Breast epithelium (tissue), 4 donors: ENCODE measurements at regions not wholly inside any gene's neighbourhood (a gene's known extent, or its start where the extent isn't known, plus 50 kb on each side); places are given as distances from the start of the nearest gene placed in this dataset.

Source experiments
- DNase-seq, 2 donors: peaks; one replicate each; pipeline ENCODE4 v3.0.0-alpha.2; 2019; ENCODE audit warnings: low spot score in 2 of 2
- H3K27ac ChIP-seq, 2 donors: fragments of 200-600 bp; sonication (generic) in 1 of 2; one replicate each; pipeline ENCODE4 v1.5.1; 2016 to 2019; ENCODE audit warnings: mild to moderate bottlenecking in 1 of 2
- H3K27me3 ChIP-seq, 2 donors: fragments of 200-600 bp; sonication (generic) in 1 of 2; one replicate each; pipeline versions ENCODE4 v1.5.1 to v1.6.0; 2017 to 2019; ENCODE audit warnings: control low read depth in 1 of 2, mild to moderate bottlenecking in 1 of 2
- H3K36me3 ChIP-seq: fragments of 200-600 bp; one replicate; pipeline ENCODE4 v1.5.1; 2019
- H3K4me1 ChIP-seq, 2 donors: fragments of 200-600 bp; sonication (generic); one replicate each; pipeline ENCODE4 v1.5.1; 2016 to 2019; ENCODE audit warnings: control low read depth in 1 of 2
- H3K4me3 ChIP-seq, 3 donors: fragments of 200-600 bp; sonication (generic); 1 replicate in 2 of 3; 2 replicates in 1 of 3; pipeline ENCODE4 v1.5.1; 2016 to 2019; ENCODE audit warnings: mild to moderate bottlenecking in 3 of 3, moderate library complexity in 2 of 3
- H3K9me3 ChIP-seq, 2 donors: fragments of 200-600 bp; sonication (generic) in 1 of 2; one replicate each; pipeline ENCODE4 v1.5.1; 2016 to 2019; ENCODE audit warnings: control low read depth in 1 of 2
- POLR2A ChIP-seq: fragments of 450-650 bp; IDR thresholded peaks from one replicate; pipeline ENCODE4 v1.6.1; 2016; ENCODE audit warnings: antibody characterized with exemption, mild to moderate bottlenecking, moderate library complexity
- POLR2AphosphoS5 ChIP-seq, 3 donors: sonication (generic); formaldehyde crosslinking; IDR thresholded peaks; one replicate each; pipeline ENCODE4 v1.6.1; 2017; ENCODE audit warnings: antibody characterized with exemption in 3 of 3
- intact Hi-C: fragments of 100-400 bp; cut with DNase I; formaldehyde crosslinking; loops from one replicate; pipeline ENCODE4 v1.15.1; 2023; ENCODE audit warnings: low total_unique reads
- TF ChIP-seq, protein P1 (sequence below), 3 donors: fragments of 450-650 bp; IDR thresholded peaks; one replicate each; pipeline ENCODE4 v1.5.1; 2016 to 2017; ENCODE audit warnings: antibody characterized with exemption in 3 of 3, mild to moderate bottlenecking in 3 of 3, moderate library complexity in 3 of 3

DNA sequence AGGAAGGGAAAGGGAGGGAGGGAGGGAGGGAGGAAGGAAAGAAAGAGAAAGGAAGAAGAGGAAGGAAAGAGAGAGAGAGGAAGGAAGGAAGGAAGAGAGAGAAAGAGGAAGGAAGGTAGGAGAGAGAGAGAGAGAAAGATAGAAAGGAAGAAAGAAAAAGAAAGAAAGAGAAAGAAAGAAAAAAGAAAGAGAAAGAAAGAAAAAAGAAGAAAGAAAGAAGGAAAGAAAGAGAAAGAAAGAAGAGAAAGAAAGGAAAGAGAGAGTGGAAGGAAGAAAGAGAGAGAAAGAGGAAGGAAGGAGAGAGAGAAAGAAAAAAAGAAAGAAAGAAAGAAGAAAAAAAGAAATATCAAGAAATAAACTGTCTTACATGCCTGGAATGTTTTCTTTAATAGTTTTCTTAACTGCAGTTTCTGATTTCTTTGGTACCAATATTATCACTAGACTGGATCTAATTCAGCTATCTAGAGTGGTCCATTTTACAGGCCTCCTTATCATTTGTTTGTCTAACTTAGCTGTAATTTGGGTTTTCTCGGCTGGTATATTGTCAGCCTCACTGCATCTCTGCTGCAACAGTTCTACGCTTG, 59.6 kb upstream of the MBOAT2 start:
- Histone ChIP-seq H3K4me3 (no peak overlapping the region), H3K27me3 (no peaks in the 10 kb centered on the region), H3K27ac (no peak overlapping the region), H3K36me3 (no peaks in the 10 kb centered on the region), H3K4me1 (no peaks in the 10 kb centered on the region), H3K9me3 (peaks cover 18 to 27% of the 10 kb centered on the region in 2 donors)
- intact Hi-C loops = no loop called here
- TF ChIP-seq POLR2AphosphoS5 (IDR thresholded peaks at IDR 0.05) (no peak), POLR2A (no peak)
- TF ChIP-seq, protein P1, sequence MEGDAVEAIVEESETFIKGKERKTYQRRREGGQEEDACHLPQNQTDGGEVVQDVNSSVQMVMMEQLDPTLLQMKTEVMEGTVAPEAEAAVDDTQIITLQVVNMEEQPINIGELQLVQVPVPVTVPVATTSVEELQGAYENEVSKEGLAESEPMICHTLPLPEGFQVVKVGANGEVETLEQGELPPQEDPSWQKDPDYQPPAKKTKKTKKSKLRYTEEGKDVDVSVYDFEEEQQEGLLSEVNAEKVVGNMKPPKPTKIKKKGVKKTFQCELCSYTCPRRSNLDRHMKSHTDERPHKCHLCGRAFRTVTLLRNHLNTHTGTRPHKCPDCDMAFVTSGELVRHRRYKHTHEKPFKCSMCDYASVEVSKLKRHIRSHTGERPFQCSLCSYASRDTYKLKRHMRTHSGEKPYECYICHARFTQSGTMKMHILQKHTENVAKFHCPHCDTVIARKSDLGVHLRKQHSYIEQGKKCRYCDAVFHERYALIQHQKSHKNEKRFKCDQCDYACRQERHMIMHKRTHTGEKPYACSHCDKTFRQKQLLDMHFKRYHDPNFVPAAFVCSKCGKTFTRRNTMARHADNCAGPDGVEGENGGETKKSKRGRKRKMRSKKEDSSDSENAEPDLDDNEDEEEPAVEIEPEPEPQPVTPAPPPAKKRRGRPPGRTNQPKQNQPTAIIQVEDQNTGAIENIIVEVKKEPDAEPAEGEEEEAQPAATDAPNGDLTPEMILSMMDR (IDR thresholded peaks at IDR 0.05) = no peak
- no peak for DNase-seq

DNA sequence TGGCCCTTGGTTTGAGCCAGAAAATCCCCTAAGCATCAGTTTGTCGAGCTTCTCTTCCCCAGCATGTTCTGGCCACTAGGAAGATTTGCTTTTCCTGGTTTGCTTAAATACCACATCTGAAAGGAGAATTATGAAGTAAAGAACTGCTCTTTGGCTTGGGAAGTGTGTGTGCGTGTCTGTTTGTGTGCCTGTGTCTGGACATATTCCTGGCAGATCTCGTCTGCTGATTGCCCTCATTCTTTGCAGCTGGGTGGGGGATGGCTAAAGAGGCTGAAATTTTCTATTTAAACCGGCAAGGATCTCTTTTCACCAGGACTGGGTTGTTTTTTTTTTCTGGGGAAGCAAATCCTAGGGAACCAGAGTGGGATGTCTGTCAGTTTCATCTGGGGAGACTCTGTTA, 57.3 kb upstream of the MBOAT2 start:
- Histone ChIP-seq H3K27ac (no peak overlapping the region), H3K4me3 (no peak overlapping the region), H3K36me3 (no peaks in the 10 kb centered on the region), H3K4me1 (no peaks in the 10 kb centered on the region), H3K27me3 (no peaks in the 10 kb centered on the region), H3K9me3 (peaks cover 11 to 13% of the 10 kb centered on the region in 2 donors)
- TF ChIP-seq POLR2AphosphoS5 (IDR thresholded peaks at IDR 0.05) = no peak
- TF ChIP-seq, protein P1 (IDR thresholded peaks at IDR 0.05) = no peak
- TF ChIP-seq POLR2A = no peak
- intact Hi-C loops = no loop called here
- no peak for DNase-seq

DNA sequence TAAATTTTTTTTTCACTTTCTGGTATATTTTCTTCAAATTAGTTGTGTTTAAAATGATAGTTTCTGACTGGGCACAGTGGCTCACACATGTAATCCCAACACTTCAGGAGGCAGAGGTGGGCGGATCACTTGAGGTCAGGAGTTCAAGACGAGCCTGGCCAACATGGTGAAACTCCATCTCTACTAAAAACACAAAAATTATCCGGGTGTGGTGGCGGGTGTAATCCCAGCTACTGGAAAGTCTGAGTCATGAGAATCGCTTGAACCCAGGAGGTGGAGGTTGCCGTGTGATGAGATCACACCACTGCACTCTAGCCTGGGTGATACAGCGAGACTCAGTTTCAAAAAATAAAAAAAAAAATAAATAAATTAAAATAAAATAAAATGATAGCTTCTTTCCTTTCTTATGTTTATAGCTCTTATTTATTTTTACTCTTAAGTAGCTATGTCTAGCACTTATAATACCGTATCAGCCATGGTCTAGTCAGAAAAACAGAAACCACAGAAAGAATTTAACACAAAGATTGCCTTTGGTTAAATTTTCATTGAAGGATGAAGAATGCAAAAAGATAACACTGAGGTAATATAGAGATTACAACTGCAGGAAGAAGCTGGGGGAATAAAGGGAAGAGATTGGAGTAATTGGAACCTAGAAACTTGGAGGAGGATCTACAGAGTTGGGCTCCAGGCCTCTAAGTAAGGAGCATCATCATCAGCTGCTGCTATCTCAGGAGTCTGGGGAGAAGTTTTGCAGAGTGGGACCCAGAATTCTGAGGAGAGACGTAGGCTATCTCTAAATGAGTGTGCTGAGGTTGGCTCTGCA, 54.7 kb upstream of the MBOAT2 start:
- TF ChIP-seq, protein P1 (IDR thresholded peaks at IDR 0.05) = no peak
- no peak for TF ChIP-seq POLR2AphosphoS5 (IDR thresholded peaks at IDR 0.05)
- no peak for TF ChIP-seq POLR2A
- Histone ChIP-seq H3K27ac (no peak overlapping the region), H3K9me3 (no peaks in the 10 kb centered on the region), H3K4me1 (no peaks in the 10 kb centered on the region), H3K4me3 (no peak overlapping the region), H3K27me3 (no peaks in the 10 kb centered on the region), H3K36me3 (no peaks in the 10 kb centered on the region)
- no peak for DNase-seq
- intact Hi-C loops = no loop called here

DNA sequence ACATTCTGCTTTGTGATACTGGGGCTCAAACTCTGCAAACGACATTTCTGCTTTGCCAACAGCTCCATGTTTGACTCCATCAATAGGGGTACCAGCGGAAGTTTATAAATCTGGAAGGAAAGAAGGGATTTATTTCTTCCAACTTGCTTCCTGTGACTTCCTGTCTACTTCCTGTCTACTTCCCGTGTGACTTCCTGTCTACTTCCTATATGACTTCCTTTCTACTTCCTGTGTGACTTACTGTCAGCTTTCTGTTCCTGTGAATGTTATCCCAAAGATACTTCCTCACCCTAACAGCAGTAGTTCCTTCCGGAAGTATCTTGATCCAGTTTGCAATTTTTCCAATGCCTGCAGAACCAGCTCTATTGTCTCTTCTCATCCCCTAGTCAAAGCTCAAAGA, 52.0 kb upstream of the MBOAT2 start:
- H3K36me3 ChIP-seq = no peaks in the 10 kb centered on the region
- TF ChIP-seq POLR2A = no peak
- no peak for TF ChIP-seq POLR2AphosphoS5 (IDR thresholded peaks at IDR 0.05)
- TF ChIP-seq, protein P1 (IDR thresholded peaks at IDR 0.05) = no peak
- no peak for DNase-seq
- no peaks in the 10 kb centered on the region for H3K9me3 ChIP-seq
- H3K4me1 ChIP-seq = no peaks in the 10 kb centered on the region
- no peaks in the 10 kb centered on the region for H3K27me3 ChIP-seq
- H3K4me3 ChIP-seq = no peak overlapping the region
- intact Hi-C loops = no loop called here
- H3K27ac ChIP-seq = no peak overlapping the region

DNA sequence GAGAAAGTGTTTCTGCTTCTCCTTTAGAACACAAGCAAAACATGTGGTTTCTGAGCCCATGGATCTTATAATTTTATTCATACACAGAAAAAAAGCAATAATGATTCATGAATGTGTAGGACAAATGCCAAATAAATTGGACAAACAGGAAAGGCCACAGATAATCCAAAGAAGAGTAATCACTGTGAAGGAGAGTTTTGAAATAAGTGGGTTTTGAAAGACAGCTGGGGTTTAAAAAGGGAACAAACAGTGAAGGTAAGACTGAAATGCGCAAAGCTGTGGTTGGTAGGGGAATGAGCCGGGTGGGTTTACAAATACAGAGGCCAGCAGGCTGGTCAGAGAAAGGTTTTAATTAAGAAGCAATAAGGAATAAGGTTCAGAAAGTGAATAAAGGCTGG, 50.0 kb upstream of the MBOAT2 start:
- H3K4me1 ChIP-seq = no peaks in the 10 kb centered on the region
- H3K27ac ChIP-seq = no peak overlapping the region
- no peaks in the 10 kb centered on the region for H3K36me3 ChIP-seq
- no peak overlapping the region for H3K4me3 ChIP-seq
- H3K9me3 ChIP-seq = no peaks in the 10 kb centered on the region
- intact Hi-C loops = no loop called here
- no peaks in the 10 kb centered on the region for H3K27me3 ChIP-seq
- DNase-seq = no peak
- TF ChIP-seq POLR2AphosphoS5 (IDR thresholded peaks at IDR 0.05) = no peak
- TF ChIP-seq, protein P1 (IDR thresholded peaks at IDR 0.05) = no peak
